ENCODE measurements at regions not wholly inside any gene's neighbourhood (a gene's known extent, or its start where the extent isn't known, plus 50 kb on each side); places are given as distances from the start of the nearest gene placed in this dataset.

- no peaks in the 10 kb centered on the region for H3K4me1 Mint-ChIP-seq
- Histone ChIP-seq H3K9me3 (ENCODE audit: control extremely low read depth in 1 of 3, control insufficient read depth in 2 of 3, insufficient read depth in 1 of 3, low read length in 2 of 3) (no peaks in the 10 kb centered on the region), H4K20me1 (ENCODE audit: control insufficient read depth, insufficient read depth, low read length, poor library complexity, severe bottlenecking) (no peaks in the 10 kb centered on the region), H2AFZ (ENCODE audit: insufficient read depth, low read depth, low read length, poor library complexity, severe bottlenecking) (no peak overlapping the region), H3K27me3 (replicated peaks in 1 of 4; ENCODE audit: control extremely low read depth in 1 of 4, control insufficient read depth in 3 of 4, insufficient read depth in 4 of 4, low read length in 3 of 4) (no peaks in the 10 kb centered on the region), H3K36me3 (replicated peaks in 1 of 2; ENCODE audit: control extremely low read depth in 1 of 2, control insufficient read depth in 1 of 2, extremely low read depth in 1 of 2, insufficient read depth in 2 of 2, low read length in 1 of 2) (no peaks in the 10 kb centered on the region), H3K4me3 (ENCODE audit: control extremely low read depth in 1 of 5, extremely low read depth in 1 of 5, insufficient read depth in 1 of 5, low read depth in 2 of 5, low read length in 4 of 5) (no peak overlapping the region), H3K9ac (ENCODE audit: low read length) (no peak overlapping the region), H3K27ac (ENCODE audit: low read length in 2 of 2) (no peak overlapping the region), H3K4me1 (ENCODE audit: control insufficient read depth in 2 of 2, insufficient read depth in 2 of 2, low read length in 2 of 2) (no peaks in the 10 kb centered on the region), H3K79me2 (ENCODE audit: control insufficient read depth, insufficient read depth, low read length) (no peaks in the 10 kb centered on the region), H3K4me2 (replicated peaks; ENCODE audit: low read depth, low read length, poor library complexity, severe bottlenecking) (no peak overlapping the region)
- H3K27ac Mint-ChIP-seq, result no peak overlapping the region
- CTCF ChIA-PET, result no interaction called here
- DNase-seq (no peak), ATAC-seq (ENCODE audit: low read depth) (no peak)
- H3K4me3 Mint-ChIP-seq, result no peak overlapping the region
- POLR2A ChIA-PET, result no interaction called here
- H3K27me3 Mint-ChIP-seq, result no peaks in the 10 kb centered on the region
- intact Hi-C loops (cut with micrococcal nuclease), result no loop called here
- TF ChIP-seq EZH2 (IDR thresholded peaks at IDR 0.05; ENCODE audit: borderline replicate concordance, insufficient read depth, low read depth, low read length, poor library complexity, severe bottlenecking), result no peak
- TF ChIP-seq CTCF (IDR thresholded peaks at IDR 0.05), result no peak
- no peaks in the 10 kb centered on the region for H3K9me3 Mint-ChIP-seq (ENCODE audit: insufficient read depth)
These were observed 354.1 kb downstream of the RFC3 start for GRCh38 chr13:34172048-34172447.

GRCh38 chr13:34174671-34175145, 356.8 kb downstream of the RFC3 start:
- TF ChIP-seq CTCF (IDR thresholded peaks at IDR 0.05) (no peak), EZH2 (IDR thresholded peaks at IDR 0.05; ENCODE audit: borderline replicate concordance, insufficient read depth, low read depth, low read length, poor library complexity, severe bottlenecking) (no peak)
- Histone ChIP-seq H3K27me3 (replicated peaks in 1 of 4; ENCODE audit: control extremely low read depth in 1 of 4, control insufficient read depth in 3 of 4, insufficient read depth in 4 of 4, low read length in 3 of 4) (no peaks in the 10 kb centered on the region), H3K4me2 (replicated peaks; ENCODE audit: low read depth, low read length, poor library complexity, severe bottlenecking) (no peak overlapping the region), H3K4me1 (ENCODE audit: control insufficient read depth in 2 of 2, insufficient read depth in 2 of 2, low read length in 2 of 2) (no peaks in the 10 kb centered on the region), H3K4me3 (ENCODE audit: control extremely low read depth in 1 of 5, extremely low read depth in 1 of 5, insufficient read depth in 1 of 5, low read depth in 2 of 5, low read length in 4 of 5) (no peak overlapping the region), H3K9me3 (ENCODE audit: control extremely low read depth in 1 of 3, control insufficient read depth in 2 of 3, insufficient read depth in 1 of 3, low read length in 2 of 3) (no peaks in the 10 kb centered on the region), H2AFZ (ENCODE audit: insufficient read depth, low read depth, low read length, poor library complexity, severe bottlenecking) (no peak overlapping the region), H3K9ac (ENCODE audit: low read length) (no peak overlapping the region), H3K79me2 (ENCODE audit: control insufficient read depth, insufficient read depth, low read length) (no peaks in the 10 kb centered on the region), H3K36me3 (replicated peaks in 1 of 2; ENCODE audit: control extremely low read depth in 1 of 2, control insufficient read depth in 1 of 2, extremely low read depth in 1 of 2, insufficient read depth in 2 of 2, low read length in 1 of 2) (no peaks in the 10 kb centered on the region), H3K27ac (ENCODE audit: low read length in 2 of 2) (no peak overlapping the region), H4K20me1 (ENCODE audit: control insufficient read depth, insufficient read depth, low read length, poor library complexity, severe bottlenecking) (no peaks in the 10 kb centered on the region)
- ChIA-PET POLR2A (no interaction called here), CTCF (no interaction called here)
- no peak overlapping the region for H3K4me3 Mint-ChIP-seq
- no peak for ATAC-seq (ENCODE audit: low read depth)
- no peaks in the 10 kb centered on the region for H3K27me3 Mint-ChIP-seq
- no CpG with 5 or more reads among the region's 2 CpGs for WGBS (ENCODE audit: insufficient coverage)
- intact Hi-C loops (cut with micrococcal nuclease), result no loop called here
- H3K9me3 Mint-ChIP-seq (ENCODE audit: insufficient read depth), result no peaks in the 10 kb centered on the region
- no peak for DNase-seq
- H3K4me1 Mint-ChIP-seq, result no peaks in the 10 kb centered on the region
- H3K27ac Mint-ChIP-seq, result no peak overlapping the region
